SU-DHL-6 (cell line): ENCODE measurements at regions not wholly inside any gene's neighbourhood (a gene's known extent, or its start where the extent isn't known, plus 50 kb on each side); places are given as distances from the start of the nearest gene placed in this dataset.

Experiments used
- H2AFZ ChIP-seq: fragments of 200-600 bp; sonication (generic); 2 replicates; pipeline ENCODE4 v1.6.1; 2014; ENCODE audit warnings: low read depth, mild to moderate bottlenecking, moderate library complexity, mixed read lengths, antibody characterized with exemption, low read length; ENCODE audit not compliant: severe bottlenecking
- H3F3A ChIP-seq: fragments of 200-600 bp; shearing (Covaris generic); 2 replicates; pipeline ENCODE4 v1.6.0; 2016; ENCODE audit warnings: antibody characterized with exemption, mild to moderate bottlenecking; ENCODE audit not compliant: insufficient read depth
- H3K27ac ChIP-seq: fragments of 200-600 bp; sonication (generic); 2 replicates; pipeline ENCODE4 v1.5.1; 2016; ENCODE audit warnings: low read depth, mild to moderate bottlenecking, low read length, moderate library complexity, mixed read lengths
- H3K27me3 ChIP-seq: fragments of 200-600 bp; sonication (generic), shearing (Covaris generic); 2 replicates; pipeline ENCODE4 v1.6.0; 2014; ENCODE audit warnings: mild to moderate bottlenecking, low read length
- H3K36me3 ChIP-seq: fragments of 200-600 bp; sonication (generic); 2 replicates; pipeline ENCODE4 v1.6.1; 2014; ENCODE audit warnings: mild to moderate bottlenecking, low read length, mixed read lengths
- H3K4me2 ChIP-seq: fragments of 300-600, 200-600 bp; shearing (Covaris generic), sonication (generic); 2 replicates; pipeline ENCODE4 v1.6.0; 2014; ENCODE audit warnings: low read length, low read depth, mild to moderate bottlenecking; ENCODE audit not compliant: poor library complexity, severe bottlenecking
- H3K4me3 ChIP-seq: fragments of 200-600 bp; sonication (generic); 2 replicates; pipeline ENCODE4 v1.5.1; 2014; ENCODE audit warnings: antibody characterized with exemption, low read length, mild to moderate bottlenecking, mixed read lengths; ENCODE audit not compliant: insufficient read depth, poor library complexity, severe bottlenecking
- H3K79me2 ChIP-seq: fragments of 200-600 bp; sonication (generic); 2 replicates; pipeline ENCODE4 v1.6.1; 2014; ENCODE audit warnings: mild to moderate bottlenecking, low read length, moderate library complexity; ENCODE audit not compliant: insufficient read depth
- H3K9ac ChIP-seq: fragments of 200-600 bp; sonication (generic); 2 replicates; pipeline ENCODE4 v1.7.0; 2014; ENCODE audit warnings: mild to moderate bottlenecking, low read length
- H3K9me2 ChIP-seq: fragments of 200-600 bp; sonication (generic); replicated peaks from 2 replicates; pipeline ENCODE4 v1.6.1; 2014; ENCODE audit warnings: low read length; ENCODE audit not compliant: insufficient read depth
- H3K9me3 ChIP-seq: fragments of 200-600 bp; sonication (generic); 2 replicates; pipeline ENCODE4 v1.6.1; 2014; ENCODE audit warnings: low read length, mixed read lengths; ENCODE audit not compliant: insufficient read depth
- H4K20me1 ChIP-seq: fragments of 200-600 bp; sonication (generic); 2 replicates; pipeline ENCODE4 v1.6.1; 2014; ENCODE audit warnings: low read depth, mild to moderate bottlenecking, antibody characterized with exemption, low read length, moderate library complexity, mixed read lengths
- CTCF ChIP-seq: fragments of 200-600 bp; sonication (generic); IDR thresholded peaks from one replicate; pipeline ENCODE4 v1.5.1; 2017; ENCODE audit warnings: antibody characterized with exemption, mild to moderate bottlenecking, low read length, moderate library complexity; ENCODE audit not compliant: insufficient read depth, poor library complexity, severe bottlenecking
- EZH2phosphoT487 ChIP-seq: fragments of 200-600 bp; sonication (generic), shearing (Covaris generic); conservative IDR thresholded peaks from 2 replicates; pipeline ENCODE4 v1.6.1; 2018; ENCODE audit warnings: mild to moderate bottlenecking, antibody characterized with exemption, low read length, moderate library complexity, mixed read lengths

GRCh38 chr5:61837788-61838187 lies 468.2 kb upstream of the KIF2A start:
- Histone ChIP-seq H2AFZ (no peak overlapping the region), H3K4me2 (no peak overlapping the region), H3K27me3 (no peaks in the 10 kb centered on the region), H3K9me2 (no peaks in the 10 kb centered on the region), H3K9me3 (no peaks in the 10 kb centered on the region), H3K36me3 (no peaks in the 10 kb centered on the region), H3K27ac (no peak overlapping the region), H3K79me2 (no peaks in the 10 kb centered on the region), H3K9ac (no peak overlapping the region), H4K20me1 (no peaks in the 10 kb centered on the region), H3K4me3 (no peak overlapping the region), H3F3A (no peaks in the 10 kb centered on the region)
- no peak for TF ChIP-seq CTCF
- no peak for TF ChIP-seq EZH2phosphoT487

GRCh38 chr5:61840361-61840760 lies 465.6 kb upstream of the KIF2A start:
- H3F3A ChIP-seq, result no peaks in the 10 kb centered on the region
- TF ChIP-seq CTCF (no peak), EZH2phosphoT487 (no peak)
- H3K4me3 ChIP-seq, result no peak overlapping the region
- no peak overlapping the region for H2AFZ ChIP-seq
- H3K9me2 ChIP-seq, result no peaks in the 10 kb centered on the region
- H3K27me3 ChIP-seq, result no peaks in the 10 kb centered on the region
- H3K79me2 ChIP-seq, result no peaks in the 10 kb centered on the region
- no peak overlapping the region for H3K27ac ChIP-seq
- no peaks in the 10 kb centered on the region for H3K9me3 ChIP-seq
- H3K36me3 ChIP-seq, result no peaks in the 10 kb centered on the region
- H3K9ac ChIP-seq, result no peak overlapping the region
- H4K20me1 ChIP-seq, result no peaks in the 10 kb centered on the region
- no peak overlapping the region for H3K4me2 ChIP-seq

GRCh38 chr5:61842840-61843239 lies 463.2 kb upstream of the KIF2A start:
- Histone ChIP-seq H3K27ac (no peak overlapping the region), H4K20me1 (no peaks in the 10 kb centered on the region), H2AFZ (no peak overlapping the region), H3K27me3 (no peaks in the 10 kb centered on the region), H3K4me3 (no peak overlapping the region), H3K9me3 (no peaks in the 10 kb centered on the region), H3F3A (no peaks in the 10 kb centered on the region), H3K4me2 (no peak overlapping the region), H3K9ac (no peak overlapping the region), H3K36me3 (no peaks in the 10 kb centered on the region), H3K79me2 (no peaks in the 10 kb centered on the region), H3K9me2 (no peaks in the 10 kb centered on the region)
- TF ChIP-seq EZH2phosphoT487, result no peak
- TF ChIP-seq CTCF, result no peak

- Histone ChIP-seq H2AFZ (no peak overlapping the region), H4K20me1 (no peaks in the 10 kb centered on the region), H3K9ac (no peak overlapping the region), H3K4me2 (no peak overlapping the region), H3K36me3 (no peaks in the 10 kb centered on the region), H3K4me3 (no peak overlapping the region), H3K9me3 (no peaks in the 10 kb centered on the region), H3K27me3 (no peaks in the 10 kb centered on the region), H3F3A (no peaks in the 10 kb centered on the region), H3K79me2 (no peaks in the 10 kb centered on the region), H3K9me2 (no peaks in the 10 kb centered on the region), H3K27ac (no peak overlapping the region)
- TF ChIP-seq CTCF (no peak), EZH2phosphoT487 (no peak)
Measured at GRCh38 chr5:61850696-61851095, 455.3 kb upstream of the KIF2A start.
